ENCODE measurements at regions not wholly inside any gene's neighbourhood (a gene's known extent, or its start where the extent isn't known, plus 50 kb on each side); places are given as distances from the start of the nearest gene placed in this dataset.

GRCh38 chr3:180743813-180744590, 64.7 kb upstream of the CCDC39 start:
- CTCF ChIA-PET, result no interaction called here
- ATAC-seq (no peak), DNase-seq (no peak)
- peaks cover 70% of the 10 kb centered on the region for H3K27me3 ChIP-seq (ENCODE audit: low read length)
- BruUV-seq (replicated peaks), result no TSS peak
- H3K4me2 ChIP-seq (ENCODE audit: low read length), result no peak overlapping the region
- no peak overlapping the region for H3K4me3 ChIP-seq (ENCODE audit: low read length)
- H3K36me3 ChIP-seq (ENCODE audit: low read depth, low read length), result no peaks in the 10 kb centered on the region
- TF ChIP-seq EZH2phosphoT487 (IDR thresholded peaks at IDR 0.05; ENCODE audit: borderline replicate concordance, low read length) (no peak), EZH2 (IDR thresholded peaks at IDR 0.05; ENCODE audit: low read length, unreplicated experiment) (no peak)
- TF ChIP-seq, protein P1, sequence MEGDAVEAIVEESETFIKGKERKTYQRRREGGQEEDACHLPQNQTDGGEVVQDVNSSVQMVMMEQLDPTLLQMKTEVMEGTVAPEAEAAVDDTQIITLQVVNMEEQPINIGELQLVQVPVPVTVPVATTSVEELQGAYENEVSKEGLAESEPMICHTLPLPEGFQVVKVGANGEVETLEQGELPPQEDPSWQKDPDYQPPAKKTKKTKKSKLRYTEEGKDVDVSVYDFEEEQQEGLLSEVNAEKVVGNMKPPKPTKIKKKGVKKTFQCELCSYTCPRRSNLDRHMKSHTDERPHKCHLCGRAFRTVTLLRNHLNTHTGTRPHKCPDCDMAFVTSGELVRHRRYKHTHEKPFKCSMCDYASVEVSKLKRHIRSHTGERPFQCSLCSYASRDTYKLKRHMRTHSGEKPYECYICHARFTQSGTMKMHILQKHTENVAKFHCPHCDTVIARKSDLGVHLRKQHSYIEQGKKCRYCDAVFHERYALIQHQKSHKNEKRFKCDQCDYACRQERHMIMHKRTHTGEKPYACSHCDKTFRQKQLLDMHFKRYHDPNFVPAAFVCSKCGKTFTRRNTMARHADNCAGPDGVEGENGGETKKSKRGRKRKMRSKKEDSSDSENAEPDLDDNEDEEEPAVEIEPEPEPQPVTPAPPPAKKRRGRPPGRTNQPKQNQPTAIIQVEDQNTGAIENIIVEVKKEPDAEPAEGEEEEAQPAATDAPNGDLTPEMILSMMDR (conservative IDR thresholded peaks at IDR 0.05; ENCODE audit: low read depth, low read length), result no peak
- no peak overlapping the region for H2AFZ ChIP-seq (ENCODE audit: low read length)
- no peak overlapping the region for H3K27ac ChIP-seq (ENCODE audit: low read length)
- no peaks in the 10 kb centered on the region for H4K20me1 ChIP-seq (ENCODE audit: low read length)
- H3K9me2 ChIP-seq (replicated peaks; ENCODE audit: low read length), result no peaks in the 10 kb centered on the region
- no peaks in the 10 kb centered on the region for H3K9me3 ChIP-seq (ENCODE audit: low read length)
- H3K79me2 ChIP-seq (ENCODE audit: low read length), result no peaks in the 10 kb centered on the region
- H3K4me1 ChIP-seq (ENCODE audit: insufficient read depth, low read length), result no peaks in the 10 kb centered on the region
- intact Hi-C loops (cut with micrococcal nuclease), result no loop called here
- POLR2A ChIA-PET (ENCODE audit: unreplicated experiment), result no interaction called here
- H3K9ac ChIP-seq (ENCODE audit: low read length), result no peak overlapping the region
- H3F3A ChIP-seq (ENCODE audit: low read length, unreplicated experiment), result no peaks in the 10 kb centered on the region

- no peak for TF ChIP-seq EZH2 (IDR thresholded peaks at IDR 0.05; ENCODE audit: low read length, unreplicated experiment)
- CTCF ChIA-PET, result no interaction called here
- Histone ChIP-seq H3K9me2 (replicated peaks; ENCODE audit: low read length) (no peaks in the 10 kb centered on the region), H3F3A (ENCODE audit: low read length, unreplicated experiment) (no peaks in the 10 kb centered on the region), H3K4me1 (ENCODE audit: insufficient read depth, low read length) (no peaks in the 10 kb centered on the region), H3K9ac (ENCODE audit: low read length) (no peak overlapping the region), H3K36me3 (ENCODE audit: low read depth, low read length) (no peaks in the 10 kb centered on the region), H3K4me3 (ENCODE audit: low read length) (no peak overlapping the region), H3K4me2 (ENCODE audit: low read length) (no peak overlapping the region), H2AFZ (ENCODE audit: low read length) (no peak overlapping the region), H3K27me3 (ENCODE audit: low read length) (peaks cover 40% of the 10 kb centered on the region), H3K9me3 (ENCODE audit: low read length) (no peaks in the 10 kb centered on the region), H3K79me2 (ENCODE audit: low read length) (no peaks in the 10 kb centered on the region), H4K20me1 (ENCODE audit: low read length) (no peaks in the 10 kb centered on the region), H3K27ac (ENCODE audit: low read length) (no peak overlapping the region)
- intact Hi-C loops (cut with micrococcal nuclease), result no loop called here
- BruUV-seq (replicated peaks), result no TSS peak
- ATAC-seq (no peak), DNase-seq (no peak)
- POLR2A ChIA-PET (ENCODE audit: unreplicated experiment), result no interaction called here
These were observed 68.6 kb upstream of the CCDC39 start for GRCh38 chr3:180747805-180748361.

DNA sequence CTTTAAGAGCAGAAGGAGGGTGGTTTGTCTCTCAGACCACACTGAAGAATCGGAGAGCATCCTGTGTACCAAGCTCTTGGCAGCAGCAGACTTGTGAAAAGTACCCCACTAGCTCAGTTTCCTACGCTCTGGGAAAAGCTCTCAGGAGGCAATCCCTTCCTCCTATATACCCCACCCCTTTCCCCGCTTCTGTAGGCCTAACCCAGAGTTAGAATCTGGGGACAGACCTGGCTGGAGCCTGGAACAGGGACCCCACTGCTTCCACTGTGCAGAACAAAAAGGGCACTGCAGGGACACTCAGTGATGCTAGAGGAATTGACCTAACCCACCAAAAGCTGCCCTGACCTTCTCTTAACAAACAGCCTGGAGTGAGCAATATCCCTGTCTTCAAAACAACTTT, 70.0 kb upstream of the CCDC39 start:
- H3K4me2 ChIP-seq (ENCODE audit: low read length), result no peak overlapping the region
- no peaks in the 10 kb centered on the region for H3F3A ChIP-seq (ENCODE audit: low read length, unreplicated experiment)
- no peaks in the 10 kb centered on the region for H3K9me3 ChIP-seq (ENCODE audit: low read length)
- no peak overlapping the region for H3K4me3 ChIP-seq (ENCODE audit: low read length)
- DNase-seq (no peak), ATAC-seq (no peak)
- ChIA-PET POLR2A (ENCODE audit: unreplicated experiment) (no interaction called here), CTCF (no interaction called here)
- TF ChIP-seq EZH2 (IDR thresholded peaks at IDR 0.05; ENCODE audit: low read length, unreplicated experiment) (no peak), EZH2phosphoT487 (IDR thresholded peaks at IDR 0.05; ENCODE audit: borderline replicate concordance, low read length) (no peak)
- TF ChIP-seq, protein P1 (conservative IDR thresholded peaks at IDR 0.05; ENCODE audit: low read depth, low read length), result no peak
- no peak overlapping the region for H3K9ac ChIP-seq (ENCODE audit: low read length)
- peaks cover 35% of the 10 kb centered on the region for H3K27me3 ChIP-seq (ENCODE audit: low read length)
- H3K36me3 ChIP-seq (ENCODE audit: low read depth, low read length), result no peaks in the 10 kb centered on the region
- no peaks in the 10 kb centered on the region for H4K20me1 ChIP-seq (ENCODE audit: low read length)
- intact Hi-C loops (cut with micrococcal nuclease), result no loop called here
- H2AFZ ChIP-seq (ENCODE audit: low read length), result no peak overlapping the region
- no TSS peak for BruUV-seq (replicated peaks)
- no peaks in the 10 kb centered on the region for H3K4me1 ChIP-seq (ENCODE audit: insufficient read depth, low read length)
- H3K9me2 ChIP-seq (replicated peaks; ENCODE audit: low read length), result no peaks in the 10 kb centered on the region
- H3K27ac ChIP-seq (ENCODE audit: low read length), result no peak overlapping the region
- H3K79me2 ChIP-seq (ENCODE audit: low read length), result no peaks in the 10 kb centered on the region
